ENCODE measurements at regions not wholly inside any gene's neighbourhood (a gene's known extent, or its start where the extent isn't known, plus 50 kb on each side); places are given as distances from the start of the nearest gene placed in this dataset.

GRCh38 chr2:147588191-147588590 lies 256.6 kb upstream of the ACVR2A start:
- Histone ChIP-seq H3K4me1 (no peaks in the 10 kb centered on the region), H3K27me3 (no peaks in the 10 kb centered on the region), H3K9me3 (peaks cover 7 to 10% of the 10 kb centered on the region in 2 donors), H3K4me3 (no peak overlapping the region), H3K36me3 (no peaks in the 10 kb centered on the region), H3K27ac (no peak overlapping the region)
- TF ChIP-seq POLR2AphosphoS5 (IDR thresholded peaks at IDR 0.05) (no peak), CTCF (IDR thresholded peaks at IDR 0.05) (no peak), POLR2A (IDR thresholded peaks at IDR 0.05) (no peak)
- intact Hi-C loops (cut with DNase I; ENCODE audit: low total_unique reads) = no loop called here
- no peak for DNase-seq (ENCODE audit: low spot score in 2 of 2)

- no peak for TF ChIP-seq CTCF (IDR thresholded peaks at IDR 0.05)
- TF ChIP-seq POLR2A (IDR thresholded peaks at IDR 0.05) = no peak
- no peak for TF ChIP-seq POLR2AphosphoS5 (IDR thresholded peaks at IDR 0.05)
- no peak overlapping the region for H3K4me3 ChIP-seq
- intact Hi-C loops (cut with DNase I; ENCODE audit: low total_unique reads) = no loop called here
- DNase-seq (ENCODE audit: low spot score in 2 of 2) = no peak
- H3K36me3 ChIP-seq = no peaks in the 10 kb centered on the region
- H3K4me1 ChIP-seq = no peaks in the 10 kb centered on the region
- H3K27me3 ChIP-seq = no peaks in the 10 kb centered on the region
- H3K9me3 ChIP-seq = peaks cover 0 to 8% of the 10 kb centered on the region in 2 donors
- no peak overlapping the region for H3K27ac ChIP-seq
These were observed 266.3 kb upstream of the ACVR2A start for GRCh38 chr2:147578529-147578928.

- Histone ChIP-seq H3K4me3 (no peak overlapping the region), H3K27me3 (no peaks in the 10 kb centered on the region), H3K4me1 (no peaks in the 10 kb centered on the region), H3K27ac (no peak overlapping the region), H3K36me3 (no peaks in the 10 kb centered on the region), H3K9me3 (peaks cover 0 to 8% of the 10 kb centered on the region in 2 donors)
- TF ChIP-seq CTCF (IDR thresholded peaks at IDR 0.05) (no peak), POLR2AphosphoS5 (IDR thresholded peaks at IDR 0.05) (no peak), POLR2A (IDR thresholded peaks at IDR 0.05) (no peak)
- DNase-seq (ENCODE audit: low spot score in 2 of 2) = no peak
- intact Hi-C loops (cut with DNase I; ENCODE audit: low total_unique reads) = no loop called here
These were observed 266.8 kb upstream of the ACVR2A start for GRCh38 chr2:147577998-147578380.

GRCh38 chr2:147577323-147577997 lies 267.4 kb upstream of the ACVR2A start:
- Histone ChIP-seq H3K27ac (no peak overlapping the region), H3K36me3 (no peaks in the 10 kb centered on the region), H3K9me3 (peaks cover 0 to 8% of the 10 kb centered on the region in 2 donors), H3K4me3 (no peak overlapping the region), H3K27me3 (no peaks in the 10 kb centered on the region), H3K4me1 (no peaks in the 10 kb centered on the region)
- TF ChIP-seq CTCF (IDR thresholded peaks at IDR 0.05) (no peak), POLR2AphosphoS5 (IDR thresholded peaks at IDR 0.05) (no peak), POLR2A (IDR thresholded peaks at IDR 0.05) (no peak)
- no peak for DNase-seq (ENCODE audit: low spot score in 2 of 2)
- intact Hi-C loops (cut with DNase I; ENCODE audit: low total_unique reads) = no loop called here

GRCh38 chr2:147575106-147575505 lies 269.7 kb upstream of the ACVR2A start:
- Histone ChIP-seq H3K27me3 (no peaks in the 10 kb centered on the region), H3K9me3 (no peaks in the 10 kb centered on the region), H3K4me1 (no peaks in the 10 kb centered on the region), H3K4me3 (no peak overlapping the region), H3K36me3 (no peaks in the 10 kb centered on the region), H3K27ac (no peak overlapping the region)
- no peak for DNase-seq (ENCODE audit: low spot score in 2 of 2)
- intact Hi-C loops (cut with DNase I; ENCODE audit: low total_unique reads) = no loop called here
- no peak for TF ChIP-seq POLR2A (IDR thresholded peaks at IDR 0.05)
- no peak for TF ChIP-seq POLR2AphosphoS5 (IDR thresholded peaks at IDR 0.05)
- no peak for TF ChIP-seq CTCF (IDR thresholded peaks at IDR 0.05)
